Astrocyte (in vitro differentiated cells and primary cell): ENCODE measurements at regions not wholly inside any gene's neighbourhood (a gene's known extent, or its start where the extent isn't known, plus 50 kb on each side); places are given as distances from the start of the nearest gene placed in this dataset.
"Not testable (repeated sequence)": the region's sequence is repeated elsewhere in the genome, so short reads cannot be mapped to it uniquely, and the experiment has no call there.

ENCODE experiments used
- DNase-seq: peaks from one replicate; pipeline ENCODE4 v3.0.0-alpha.2; 2010; ENCODE audit warnings: low read depth
- FAIRE-seq: peaks from 2 replicates; lab custom pipeline; 2011; peaks lifted over from hg19 to GRCh38; lab: Jason Lieb, UNC
- H2AFZ ChIP-seq: 2 replicates; pipeline ENCODE4 v1.6.0; 2012; ENCODE audit warnings: low read depth, low read length, inconsistent platforms
- H3K27ac ChIP-seq: 2 replicates; pipeline ENCODE4 v1.5.1; 2011; ENCODE audit warnings: low read depth, low read length, inconsistent platforms
- H3K27me3 ChIP-seq: 2 replicates; pipeline ENCODE4 v1.6.0; 2011; ENCODE audit warnings: low read length, inconsistent platforms; ENCODE audit not compliant: insufficient read depth
- H3K36me3 ChIP-seq: 2 replicates; pipeline ENCODE4 v1.5.1; 2011; ENCODE audit warnings: low read length, inconsistent platforms; ENCODE audit not compliant: insufficient read depth
- H3K4me1 ChIP-seq: 2 replicates; pipeline ENCODE4 v1.5.1; 2011; ENCODE audit warnings: low read length, inconsistent platforms; ENCODE audit not compliant: insufficient read depth
- H3K4me2 ChIP-seq: 2 replicates; pipeline ENCODE4 v1.6.0; 2012; ENCODE audit warnings: low read length, inconsistent platforms
- H3K4me3 ChIP-seq: 2 replicates; pipeline ENCODE4 v1.5.1; 2011; ENCODE audit warnings: low read depth, mild to moderate bottlenecking, low read length, inconsistent platforms; ENCODE audit not compliant: insufficient read depth
- H3K79me2 ChIP-seq: 2 replicates; pipeline ENCODE4 v1.6.0; 2012; ENCODE audit warnings: mild to moderate bottlenecking, low read length, inconsistent platforms; ENCODE audit not compliant: insufficient read depth
- H3K9ac ChIP-seq: 2 replicates; pipeline ENCODE4 v1.6.0; 2012; ENCODE audit warnings: mild to moderate bottlenecking, low read length, inconsistent platforms
- H3K9me3 ChIP-seq: 2 replicates; pipeline ENCODE4 v1.5.1; 2012; ENCODE audit warnings: low read depth, mild to moderate bottlenecking, low read length, inconsistent platforms; ENCODE audit not compliant: insufficient read depth
- H4K20me1 ChIP-seq: 2 replicates; pipeline ENCODE4 v1.6.0; 2012; ENCODE audit warnings: low read length, inconsistent platforms; ENCODE audit not compliant: insufficient read depth
- H3K27ac Mint-ChIP-seq: one replicate; pipeline ENCODE4 v1.8.0; 2021; ENCODE audit warnings: mild to moderate bottlenecking, mixed read lengths; ENCODE audit not compliant: unreplicated experiment
- H3K27me3 Mint-ChIP-seq: one replicate; pipeline ENCODE4 v1.8.0; 2021; ENCODE audit warnings: low read depth, mixed read lengths; ENCODE audit not compliant: unreplicated experiment
- H3K36me3 Mint-ChIP-seq: one replicate; pipeline ENCODE4 v1.8.0; 2021; ENCODE audit warnings: low read depth, mixed read lengths; ENCODE audit not compliant: unreplicated experiment
- H3K4me1 Mint-ChIP-seq: one replicate; pipeline ENCODE4 v1.8.0; 2021; ENCODE audit warnings: low read depth, mixed read lengths; ENCODE audit not compliant: unreplicated experiment
- H3K4me3 Mint-ChIP-seq: one replicate; pipeline ENCODE4 v1.8.0; 2021; ENCODE audit warnings: mild to moderate bottlenecking, moderate library complexity, mixed read lengths; ENCODE audit not compliant: unreplicated experiment
- H3K9me3 Mint-ChIP-seq: one replicate; pipeline ENCODE4 v1.8.0; 2021; ENCODE audit warnings: mild to moderate bottlenecking, mixed read lengths; ENCODE audit not compliant: unreplicated experiment

DNA sequence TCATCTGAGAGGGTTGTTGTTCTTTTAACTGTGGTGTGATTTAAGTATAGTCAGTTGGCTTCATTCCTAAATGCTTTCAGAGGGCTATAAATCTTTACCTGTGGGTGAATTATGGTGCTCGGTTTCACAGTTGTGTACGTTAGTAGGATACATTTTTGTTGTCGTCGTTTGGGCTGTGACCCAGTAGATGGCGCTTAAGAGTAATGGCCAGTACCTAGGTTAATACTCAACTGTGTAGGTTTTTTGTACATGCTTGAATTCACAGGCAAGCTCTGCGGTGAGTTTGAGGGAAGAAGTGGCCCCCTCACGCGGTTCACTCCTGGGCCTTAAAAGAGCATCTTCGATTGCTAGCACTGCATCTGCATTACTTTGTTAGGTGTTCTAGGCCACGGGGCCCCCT is 571.7 kb upstream of the TGIF2LX start:
- not testable (repeated sequence) for H3K9ac ChIP-seq, H3K4me3 Mint-ChIP-seq, H3K4me1 ChIP-seq, H3K4me3 ChIP-seq, H3K4me2 ChIP-seq, H3K27ac Mint-ChIP-seq, DNase-seq, H3K27ac ChIP-seq, H3K36me3 ChIP-seq, H3K27me3 ChIP-seq, H3K9me3 ChIP-seq, H3K9me3 Mint-ChIP-seq, H2AFZ ChIP-seq, H4K20me1 ChIP-seq, H3K4me1 Mint-ChIP-seq, H3K27me3 Mint-ChIP-seq, FAIRE-seq, H3K36me3 Mint-ChIP-seq, H3K79me2 ChIP-seq

DNA sequence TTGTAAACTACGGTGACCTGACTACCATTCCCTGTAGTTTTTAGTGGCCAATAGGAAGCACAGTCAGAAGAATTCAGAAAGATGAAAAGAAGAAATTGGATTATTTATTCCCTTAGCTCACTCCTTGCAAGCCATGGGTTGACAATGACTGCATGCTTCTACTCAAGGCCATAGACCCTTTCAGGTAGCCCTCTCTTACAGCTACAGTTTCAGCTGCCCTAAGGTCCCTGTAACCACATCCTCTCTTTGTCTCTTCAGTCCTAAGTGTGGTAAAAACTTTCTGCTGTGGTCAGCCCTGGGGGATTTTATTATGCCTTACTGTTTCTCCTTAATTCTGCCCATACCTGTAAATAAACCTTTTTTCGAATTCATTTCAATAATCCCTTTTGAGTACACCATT is 551.8 kb upstream of the TGIF2LX start:
- not testable (repeated sequence) for DNase-seq, FAIRE-seq, H3K27ac ChIP-seq, H3K4me3 ChIP-seq, H3K27ac Mint-ChIP-seq, H3K36me3 Mint-ChIP-seq, H3K4me1 ChIP-seq, H3K9me3 Mint-ChIP-seq, H2AFZ ChIP-seq, H3K4me1 Mint-ChIP-seq, H3K9ac ChIP-seq, H3K79me2 ChIP-seq, H3K27me3 Mint-ChIP-seq, H3K9me3 ChIP-seq, H4K20me1 ChIP-seq, H3K4me3 Mint-ChIP-seq, H3K36me3 ChIP-seq, H3K4me2 ChIP-seq, H3K27me3 ChIP-seq

DNA sequence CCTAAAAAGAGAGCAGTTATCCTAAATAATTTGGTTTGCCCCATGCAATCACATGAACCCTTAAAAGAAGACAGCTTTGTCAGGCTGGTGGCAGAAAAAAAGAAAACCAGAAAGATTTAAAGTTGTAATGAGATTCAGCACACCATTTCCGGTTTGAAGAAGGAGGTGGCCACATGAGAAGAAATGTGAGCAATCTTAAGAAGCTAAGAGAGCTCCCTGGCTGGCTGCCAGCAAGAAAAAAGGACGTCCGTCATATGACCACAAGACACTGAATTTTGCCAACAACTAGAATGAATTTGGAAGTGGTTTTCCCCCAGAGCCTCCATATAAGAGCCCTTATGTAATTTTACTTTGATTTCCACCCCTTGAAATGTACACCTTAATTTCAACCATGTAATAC is 528.7 kb upstream of the TGIF2LX start:
- H3K9ac ChIP-seq, H3K4me3 ChIP-seq, H3K27ac ChIP-seq, H3K27me3 ChIP-seq, H2AFZ ChIP-seq, H3K27me3 Mint-ChIP-seq, H3K4me2 ChIP-seq, H3K36me3 Mint-ChIP-seq, H4K20me1 ChIP-seq, DNase-seq, FAIRE-seq, H3K36me3 ChIP-seq, H3K9me3 ChIP-seq, H3K27ac Mint-ChIP-seq, H3K9me3 Mint-ChIP-seq, H3K79me2 ChIP-seq, H3K4me3 Mint-ChIP-seq, H3K4me1 ChIP-seq, H3K4me1 Mint-ChIP-seq: not testable (repeated sequence)

GRCh38 chrX:89402818-89403217 is 518.9 kb upstream of the TGIF2LX start:
- not testable (repeated sequence) for H3K9ac ChIP-seq, H3K9me3 ChIP-seq, DNase-seq, H3K36me3 Mint-ChIP-seq, H3K4me2 ChIP-seq, H3K27ac ChIP-seq, H4K20me1 ChIP-seq, H3K4me3 Mint-ChIP-seq, H3K9me3 Mint-ChIP-seq, H3K27me3 ChIP-seq, H3K36me3 ChIP-seq, H3K4me1 ChIP-seq, H3K4me1 Mint-ChIP-seq, H3K27ac Mint-ChIP-seq, H3K79me2 ChIP-seq, H3K4me3 ChIP-seq, H3K27me3 Mint-ChIP-seq, H2AFZ ChIP-seq
- FAIRE-seq: peak; percentile 5

DNA sequence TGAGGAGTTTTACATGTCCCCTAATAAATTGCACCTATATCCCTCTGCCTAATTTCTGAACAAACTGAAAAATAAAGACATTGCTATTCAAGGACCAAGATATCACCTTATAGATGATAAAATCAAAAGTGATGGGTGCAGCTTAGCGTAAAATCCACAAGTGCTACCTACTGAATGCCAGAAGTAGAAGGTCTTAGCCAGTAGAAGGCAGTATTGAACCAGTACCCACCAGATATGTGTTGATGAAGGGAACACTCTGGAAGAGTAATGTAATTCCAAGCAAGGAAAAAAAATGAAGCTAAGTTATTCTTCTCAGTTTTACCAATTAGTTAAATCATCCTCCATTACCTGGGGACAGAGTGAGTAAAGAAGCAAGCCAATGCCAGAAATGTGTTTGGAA is 516.6 kb upstream of the TGIF2LX start:
- not testable (repeated sequence) for H3K4me1 Mint-ChIP-seq, FAIRE-seq, H3K27me3 Mint-ChIP-seq, H3K4me3 Mint-ChIP-seq, H3K36me3 ChIP-seq, H3K27ac ChIP-seq, H3K9ac ChIP-seq, H3K4me1 ChIP-seq, H3K9me3 ChIP-seq, H3K9me3 Mint-ChIP-seq, H3K36me3 Mint-ChIP-seq, H3K4me2 ChIP-seq, H2AFZ ChIP-seq, H3K79me2 ChIP-seq, H3K4me3 ChIP-seq, H3K27me3 ChIP-seq, DNase-seq, H4K20me1 ChIP-seq, H3K27ac Mint-ChIP-seq

GRCh38 chrX:89416930-89417329 is 504.8 kb upstream of the TGIF2LX start:
- not testable (repeated sequence) for H2AFZ ChIP-seq, H3K4me1 ChIP-seq, H3K27ac ChIP-seq, H3K36me3 ChIP-seq, H3K36me3 Mint-ChIP-seq, H3K27ac Mint-ChIP-seq, DNase-seq, H3K4me3 ChIP-seq, FAIRE-seq, H3K79me2 ChIP-seq, H3K4me2 ChIP-seq, H3K27me3 Mint-ChIP-seq, H3K4me1 Mint-ChIP-seq, H3K9me3 Mint-ChIP-seq, H3K9ac ChIP-seq, H3K27me3 ChIP-seq, H3K4me3 Mint-ChIP-seq, H3K9me3 ChIP-seq, H4K20me1 ChIP-seq
